Epithelial cell of proximal tubule (primary cell): ENCODE measurements at regions not wholly inside any gene's neighbourhood (a gene's known extent, or its start where the extent isn't known, plus 50 kb on each side); places are given as distances from the start of the nearest gene placed in this dataset.

Source experiments
- DNase-seq: peaks from one replicate; pipeline ENCODE4 v3.0.0-alpha.2; 2011; ENCODE audit warnings: low read depth
- H3K4me3 ChIP-seq: 2 replicates; pipeline ENCODE4 v1.5.1; 2011; ENCODE audit warnings: low read depth, mild to moderate bottlenecking, low read length
- TF ChIP-seq, protein P1 (sequence below): conservative IDR thresholded peaks from 2 replicates; pipeline ENCODE4 v1.5.1; 2012; ENCODE audit warnings: low read depth, mild to moderate bottlenecking, low read length

DNA sequence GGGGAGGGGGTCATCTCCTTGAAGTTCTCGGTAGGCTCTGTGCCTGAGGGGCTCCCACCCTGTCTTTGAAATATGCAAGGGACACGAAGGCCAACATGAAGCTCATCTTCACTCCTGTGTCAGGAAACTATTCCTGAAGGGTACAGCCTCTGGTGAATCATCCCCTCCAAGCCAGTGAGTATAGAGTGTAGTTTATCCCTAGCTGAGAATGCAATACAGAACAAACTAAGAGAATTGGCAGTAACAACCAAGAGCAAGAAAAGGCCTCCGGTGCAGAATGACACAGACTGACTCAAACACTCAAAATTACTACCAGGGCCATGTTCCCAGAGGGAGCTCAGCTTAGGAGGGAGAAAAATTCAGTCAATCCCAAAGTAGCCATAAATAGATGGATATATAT lies 413.3 kb downstream of the BCL11A start:
- TF ChIP-seq, protein P1, sequence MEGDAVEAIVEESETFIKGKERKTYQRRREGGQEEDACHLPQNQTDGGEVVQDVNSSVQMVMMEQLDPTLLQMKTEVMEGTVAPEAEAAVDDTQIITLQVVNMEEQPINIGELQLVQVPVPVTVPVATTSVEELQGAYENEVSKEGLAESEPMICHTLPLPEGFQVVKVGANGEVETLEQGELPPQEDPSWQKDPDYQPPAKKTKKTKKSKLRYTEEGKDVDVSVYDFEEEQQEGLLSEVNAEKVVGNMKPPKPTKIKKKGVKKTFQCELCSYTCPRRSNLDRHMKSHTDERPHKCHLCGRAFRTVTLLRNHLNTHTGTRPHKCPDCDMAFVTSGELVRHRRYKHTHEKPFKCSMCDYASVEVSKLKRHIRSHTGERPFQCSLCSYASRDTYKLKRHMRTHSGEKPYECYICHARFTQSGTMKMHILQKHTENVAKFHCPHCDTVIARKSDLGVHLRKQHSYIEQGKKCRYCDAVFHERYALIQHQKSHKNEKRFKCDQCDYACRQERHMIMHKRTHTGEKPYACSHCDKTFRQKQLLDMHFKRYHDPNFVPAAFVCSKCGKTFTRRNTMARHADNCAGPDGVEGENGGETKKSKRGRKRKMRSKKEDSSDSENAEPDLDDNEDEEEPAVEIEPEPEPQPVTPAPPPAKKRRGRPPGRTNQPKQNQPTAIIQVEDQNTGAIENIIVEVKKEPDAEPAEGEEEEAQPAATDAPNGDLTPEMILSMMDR, result no peak
- H3K4me3 ChIP-seq, result no peak overlapping the region
- DNase-seq, result no peak

GRCh38 chr2:60136913-60137312 lies 416.5 kb downstream of the BCL11A start:
- H3K4me3 ChIP-seq, result no peak overlapping the region
- no peak for DNase-seq
- TF ChIP-seq, protein P1, result no peak

DNA sequence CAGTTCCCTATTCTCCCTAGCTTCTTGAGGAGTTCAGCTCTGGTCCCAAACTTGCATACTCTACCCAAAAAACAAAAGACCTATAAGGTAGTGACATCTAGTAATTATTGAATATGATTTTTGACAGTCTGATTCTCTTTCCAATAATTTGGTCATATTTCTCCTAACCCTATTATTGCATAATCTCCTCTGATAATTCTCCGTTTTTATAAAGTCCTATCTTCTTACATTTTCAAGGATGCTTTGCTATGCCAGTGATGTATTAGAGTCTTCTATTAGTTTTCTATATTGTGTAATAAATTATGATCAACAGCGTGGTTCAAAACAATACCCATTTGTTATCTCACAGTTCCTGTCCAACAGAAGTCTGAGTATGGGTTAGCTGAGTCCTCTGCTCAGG lies 426.3 kb downstream of the BCL11A start:
- no peak overlapping the region for H3K4me3 ChIP-seq
- DNase-seq, result no peak
- TF ChIP-seq, protein P1, result no peak

- TF ChIP-seq, protein P1, result no peak
- H3K4me3 ChIP-seq, result no peak overlapping the region
- no peak for DNase-seq
Measured at GRCh38 chr2:60125611-60126426, 427.6 kb downstream of the BCL11A start.

DNA sequence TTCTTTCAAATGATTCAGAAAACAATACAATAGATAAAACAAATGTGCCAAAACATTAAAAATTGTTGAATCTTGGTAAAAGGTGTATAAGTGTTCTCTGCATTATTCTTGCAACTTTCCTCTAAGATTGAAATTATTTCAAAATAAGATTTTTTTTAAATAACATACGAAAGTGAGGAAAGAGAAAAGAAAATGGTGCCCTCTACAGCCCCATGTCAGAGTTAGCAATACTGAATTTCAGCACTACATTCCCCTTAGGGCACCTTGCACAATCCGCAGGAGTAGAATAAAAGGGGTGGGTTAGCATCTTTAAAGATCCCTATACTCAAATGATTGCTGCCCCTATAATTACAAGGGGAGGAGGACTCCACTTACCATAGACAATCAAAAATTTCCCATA lies 433.7 kb downstream of the BCL11A start:
- TF ChIP-seq, protein P1, result peak; percentile 55
- DNase-seq, result no peak
- no peak overlapping the region for H3K4me3 ChIP-seq

- TF ChIP-seq, protein P1, result no peak
- H3K4me3 ChIP-seq, result no peak overlapping the region
- no peak for DNase-seq
Measured at GRCh38 chr2:60118917-60119316, 434.5 kb downstream of the BCL11A start.

GRCh38 chr2:60118061-60118460 lies 435.4 kb downstream of the BCL11A start:
- peak; percentile 7 for DNase-seq
- TF ChIP-seq, protein P1, result peak; percentile 27

More at GRCh38 chr2:60118061-60118460, 435.4 kb downstream of the BCL11A start:
- H3K4me3 ChIP-seq, result no peak overlapping the region
